ENCODE measurements at regions not wholly inside any gene's neighbourhood (a gene's known extent, or its start where the extent isn't known, plus 50 kb on each side); places are given as distances from the start of the nearest gene placed in this dataset.

DNA sequence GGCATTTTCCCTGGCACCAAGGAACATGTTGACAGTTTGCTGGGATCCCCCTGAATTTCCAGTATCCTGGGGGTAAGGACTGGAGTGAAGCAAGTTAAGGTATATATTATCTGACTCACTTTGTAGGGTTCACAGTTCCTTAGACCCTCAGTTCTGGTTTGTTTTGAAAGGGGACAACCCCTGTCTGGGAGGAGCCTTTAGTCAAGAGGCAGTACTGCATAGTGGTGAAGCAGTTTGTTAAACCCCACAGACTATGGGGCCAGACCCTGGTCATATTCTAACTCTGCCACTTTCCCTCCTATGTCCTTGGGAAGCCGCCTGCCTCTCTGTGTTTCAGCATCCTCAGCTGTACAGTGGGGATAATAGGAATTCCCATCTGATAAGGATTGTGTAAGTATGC, 145.5 kb upstream of the ZFHX3 start:
- Histone ChIP-seq H3K56ac (ENCODE audit: extremely low read depth, insufficient read depth, low read length) (no peak overlapping the region), H3K36me3 (ENCODE audit: control insufficient read depth, insufficient read depth, low read length) (no peaks in the 10 kb centered on the region), H3K4ac (ENCODE audit: low read depth, low read length) (no peak overlapping the region), H2BK5ac (ENCODE audit: low read depth, low read length, poor library complexity, severe bottlenecking) (no peak overlapping the region), H3K4me3 (ENCODE audit: insufficient read depth, low read depth, low read length) (no peak overlapping the region), H2AFZ (replicated peaks; ENCODE audit: low read length, poor library complexity) (no peak overlapping the region), H3K9me1 (ENCODE audit: insufficient read depth, low read length) (no peaks in the 10 kb centered on the region), H4K20me1 (ENCODE audit: insufficient read depth, low read length) (no peaks in the 10 kb centered on the region), H3K9me3 (ENCODE audit: control insufficient read depth, insufficient read depth, low read length) (no peaks in the 10 kb centered on the region), H4K5ac (ENCODE audit: low read depth, low read length) (no peak overlapping the region), H4K91ac (ENCODE audit: insufficient read depth, low read depth, low read length) (no peak overlapping the region), H2AK9ac (replicated peaks; ENCODE audit: low read depth, low read length, poor library complexity) (no peak overlapping the region), H3K14ac (replicated peaks; ENCODE audit: low read depth, low read length) (no peak overlapping the region), H3K79me1 (ENCODE audit: low read depth in 1 of 2, low read length in 2 of 2) (no peaks in the 10 kb centered on the region), H3K18ac (ENCODE audit: low read depth, low read length) (no peak overlapping the region), H3K27ac (ENCODE audit: insufficient read depth, low read length) (no peak overlapping the region), H3K4me1 (ENCODE audit: control insufficient read depth, insufficient read depth, low read length) (no peaks in the 10 kb centered on the region), H2BK120ac (ENCODE audit: low read depth, low read length) (no peak overlapping the region), H2BK20ac (ENCODE audit: low read depth, low read length) (no peak overlapping the region), H3K9ac (ENCODE audit: low read depth, low read length) (no peak overlapping the region), H2BK15ac (ENCODE audit: low read depth, low read length) (no peak overlapping the region), H3K27me3 (ENCODE audit: control insufficient read depth, insufficient read depth, low read length) (peaks cover 29% of the 10 kb centered on the region), H3K23ac (ENCODE audit: low read depth, low read length) (no peak overlapping the region), H2AK5ac (ENCODE audit: low read depth, low read length) (no peak overlapping the region), H3K4me2 (ENCODE audit: low read depth, low read length) (no peak overlapping the region), H4K8ac (ENCODE audit: low read depth in 2 of 2, low read length in 2 of 2) (no peak overlapping the region)
- BruUV-seq (replicated peaks), result no TSS peak
- POLR2A ChIA-PET (ENCODE audit: unreplicated experiment), result no interaction called here
- dilution Hi-C loops (cut with HindIII; ENCODE audit: low sequenced_read_pairs, unreplicated experiment) (no loop called here), intact Hi-C loops (cut with micrococcal nuclease) (no loop called here), in situ Hi-C loops (cut with MboI; ENCODE audit: low sequenced_read_pairs) (no loop called here)
- TF ChIP-seq RFX5 (IDR thresholded peaks at IDR 0.05; ENCODE audit: low read depth, low read length) (no peak), FOS (IDR thresholded peaks at IDR 0.05; ENCODE audit: low read depth, low read length) (no peak), POLR2A (IDR thresholded peaks at IDR 0.05; ENCODE audit: low read depth, low read length) (no peak), CHD1 (IDR thresholded peaks at IDR 0.05; ENCODE audit: low read depth, low read length) (no peak), RAD21 (IDR thresholded peaks at IDR 0.05; ENCODE audit: low read length) (no peak), MAZ (IDR thresholded peaks at IDR 0.05; ENCODE audit: borderline replicate concordance, low read depth, low read length) (no peak), MXI1 (IDR thresholded peaks at IDR 0.05; ENCODE audit: borderline replicate concordance, low read depth, low read length) (no peak), CEBPB (IDR thresholded peaks at IDR 0.05; ENCODE audit: low read depth, low read length) (no peak), NFE2L2 (IDR thresholded peaks at IDR 0.05; ENCODE audit: low read depth, low read length) (no peak), BHLHE40 (IDR thresholded peaks at IDR 0.05; ENCODE audit: low read depth, low read length) (no peak), RCOR1 (IDR thresholded peaks at IDR 0.05; ENCODE audit: insufficient replicate concordance, low read length) (no peak), SMC3 (IDR thresholded peaks at IDR 0.05; ENCODE audit: low read depth, low read length) (no peak), MAFK (IDR thresholded peaks at IDR 0.05; ENCODE audit: low read depth, low read length) (no peak)
- TF ChIP-seq, protein P1, sequence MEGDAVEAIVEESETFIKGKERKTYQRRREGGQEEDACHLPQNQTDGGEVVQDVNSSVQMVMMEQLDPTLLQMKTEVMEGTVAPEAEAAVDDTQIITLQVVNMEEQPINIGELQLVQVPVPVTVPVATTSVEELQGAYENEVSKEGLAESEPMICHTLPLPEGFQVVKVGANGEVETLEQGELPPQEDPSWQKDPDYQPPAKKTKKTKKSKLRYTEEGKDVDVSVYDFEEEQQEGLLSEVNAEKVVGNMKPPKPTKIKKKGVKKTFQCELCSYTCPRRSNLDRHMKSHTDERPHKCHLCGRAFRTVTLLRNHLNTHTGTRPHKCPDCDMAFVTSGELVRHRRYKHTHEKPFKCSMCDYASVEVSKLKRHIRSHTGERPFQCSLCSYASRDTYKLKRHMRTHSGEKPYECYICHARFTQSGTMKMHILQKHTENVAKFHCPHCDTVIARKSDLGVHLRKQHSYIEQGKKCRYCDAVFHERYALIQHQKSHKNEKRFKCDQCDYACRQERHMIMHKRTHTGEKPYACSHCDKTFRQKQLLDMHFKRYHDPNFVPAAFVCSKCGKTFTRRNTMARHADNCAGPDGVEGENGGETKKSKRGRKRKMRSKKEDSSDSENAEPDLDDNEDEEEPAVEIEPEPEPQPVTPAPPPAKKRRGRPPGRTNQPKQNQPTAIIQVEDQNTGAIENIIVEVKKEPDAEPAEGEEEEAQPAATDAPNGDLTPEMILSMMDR (conservative IDR thresholded peaks at IDR 0.05; ENCODE audit: low read depth, low read length), result no peak
- TF ChIP-seq, protein P2, sequence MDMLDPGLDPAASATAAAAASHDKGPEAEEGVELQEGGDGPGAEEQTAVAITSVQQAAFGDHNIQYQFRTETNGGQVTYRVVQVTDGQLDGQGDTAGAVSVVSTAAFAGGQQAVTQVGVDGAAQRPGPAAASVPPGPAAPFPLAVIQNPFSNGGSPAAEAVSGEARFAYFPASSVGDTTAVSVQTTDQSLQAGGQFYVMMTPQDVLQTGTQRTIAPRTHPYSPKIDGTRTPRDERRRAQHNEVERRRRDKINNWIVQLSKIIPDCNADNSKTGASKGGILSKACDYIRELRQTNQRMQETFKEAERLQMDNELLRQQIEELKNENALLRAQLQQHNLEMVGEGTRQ (IDR thresholded peaks at IDR 0.05; ENCODE audit: low read depth, low read length), result no peak
- TF ChIP-seq, protein P3, sequence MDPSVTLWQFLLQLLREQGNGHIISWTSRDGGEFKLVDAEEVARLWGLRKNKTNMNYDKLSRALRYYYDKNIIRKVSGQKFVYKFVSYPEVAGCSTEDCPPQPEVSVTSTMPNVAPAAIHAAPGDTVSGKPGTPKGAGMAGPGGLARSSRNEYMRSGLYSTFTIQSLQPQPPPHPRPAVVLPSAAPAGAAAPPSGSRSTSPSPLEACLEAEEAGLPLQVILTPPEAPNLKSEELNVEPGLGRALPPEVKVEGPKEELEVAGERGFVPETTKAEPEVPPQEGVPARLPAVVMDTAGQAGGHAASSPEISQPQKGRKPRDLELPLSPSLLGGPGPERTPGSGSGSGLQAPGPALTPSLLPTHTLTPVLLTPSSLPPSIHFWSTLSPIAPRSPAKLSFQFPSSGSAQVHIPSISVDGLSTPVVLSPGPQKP (IDR thresholded peaks at IDR 0.05; ENCODE audit: borderline replicate concordance, low read depth, low read length), result no peak
- DNase-seq (no peak), ATAC-seq (ENCODE audit: low read depth) (no peak)
- CTCF ChIA-PET, result no interaction called here
- WGBS, 2 experiments (ENCODE audit: extremely low coverage in 2 of 2, insufficient read length in 1 of 2), result no CpG with 5 or more reads among the region's 1 CpG
